Activated CD8-positive, alpha-beta memory T cell treated with anti-CD3 and anti-CD28 coated beads for 4 hours (primary cell): ENCODE measurements at regions not wholly inside any gene's neighbourhood (a gene's known extent, or its start where the extent isn't known, plus 50 kb on each side); places are given as distances from the start of the nearest gene placed in this dataset.
A peak's percentile ranks its signal among the peaks of the same experiment; 100 is the strongest.
"Not testable (repeated sequence)": the region's sequence is repeated elsewhere in the genome, so short reads cannot be mapped to it uniquely, and the experiment has no call there.

Source experiments
- DNase-seq, 2 donors: peaks; one replicate each; pipeline ENCODE4 v3.0.0-alpha.2; 2020; ENCODE audit warnings: low read depth in 2 of 2

DNA sequence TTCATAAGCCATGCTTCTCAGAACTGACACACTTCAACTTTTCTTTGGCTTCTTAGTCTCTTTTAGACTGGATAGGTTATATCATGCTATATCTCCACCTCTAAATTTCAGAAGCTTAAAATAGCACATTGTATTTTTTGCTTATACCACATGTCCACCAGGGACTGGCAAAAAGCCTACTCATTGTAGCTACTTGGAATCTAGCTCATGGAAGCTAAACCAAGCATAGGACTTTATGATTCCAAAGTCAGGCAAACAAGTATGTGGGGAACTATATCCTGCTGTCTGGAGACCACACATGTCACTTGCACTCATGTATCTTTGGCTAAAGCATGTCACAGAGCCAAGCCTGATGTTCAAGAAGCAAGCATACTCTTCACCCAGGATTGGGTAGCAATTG lies 245.0 kb upstream of the RASGRP1 start:
- no peak for DNase-seq

DNA sequence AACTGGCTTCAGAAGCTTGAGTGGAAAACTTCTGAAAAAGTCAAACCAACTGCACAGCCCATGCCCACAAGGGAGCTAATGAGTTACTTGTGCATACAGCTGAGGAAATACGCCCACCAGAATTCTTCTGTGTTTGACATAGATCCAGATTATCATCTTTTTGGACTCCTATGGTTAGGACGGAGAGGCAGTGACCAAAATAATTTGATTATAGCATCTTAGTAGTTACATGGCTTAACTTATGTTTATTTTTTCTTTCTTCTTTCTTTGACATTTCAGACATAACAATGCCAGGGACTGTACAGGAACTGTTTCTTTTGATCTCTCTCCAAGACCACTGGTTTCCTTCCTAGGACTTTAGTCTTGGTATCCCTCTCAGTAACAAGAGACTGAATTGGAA lies 246.1 kb upstream of the RASGRP1 start:
- DNase-seq: no peak

DNA sequence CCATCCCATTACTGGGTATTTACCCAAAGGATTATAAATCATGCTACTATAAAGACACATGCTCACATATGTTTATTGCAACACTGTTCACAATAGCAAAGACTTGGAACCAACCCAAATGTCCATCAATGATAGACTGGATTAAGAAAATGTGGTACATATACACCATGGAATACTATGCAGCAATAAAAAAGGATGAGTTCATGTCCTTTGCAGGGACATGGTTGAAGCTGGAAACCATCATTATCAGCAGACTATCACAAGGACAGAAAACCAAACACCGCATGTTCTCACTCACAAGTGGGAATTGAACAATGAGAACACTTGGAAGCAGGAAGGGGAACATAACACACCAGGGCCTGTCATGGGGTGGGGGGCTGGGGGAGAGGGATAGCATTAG lies 249.6 kb upstream of the RASGRP1 start:
- DNase-seq: not testable (repeated sequence)

DNA sequence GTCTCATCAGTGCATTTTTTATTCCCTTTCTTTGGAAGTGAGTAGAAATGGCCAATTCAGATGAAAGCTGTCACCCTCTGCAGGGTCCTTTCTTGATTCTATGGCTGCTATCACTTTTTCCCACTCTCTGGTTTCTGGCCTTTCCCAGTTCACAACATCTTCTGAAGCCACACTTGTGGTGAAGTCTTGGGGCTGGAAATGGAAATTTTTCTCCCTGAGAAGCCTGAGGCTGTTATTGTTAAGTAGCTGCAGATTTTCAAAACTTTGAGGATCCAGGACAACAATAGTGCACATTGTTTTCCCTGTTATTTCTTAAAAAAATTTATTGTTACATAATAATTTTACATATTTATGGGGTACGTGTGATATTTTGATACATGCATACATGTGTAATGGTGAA lies 250.3 kb upstream of the RASGRP1 start:
- DNase-seq: no peak

DNA sequence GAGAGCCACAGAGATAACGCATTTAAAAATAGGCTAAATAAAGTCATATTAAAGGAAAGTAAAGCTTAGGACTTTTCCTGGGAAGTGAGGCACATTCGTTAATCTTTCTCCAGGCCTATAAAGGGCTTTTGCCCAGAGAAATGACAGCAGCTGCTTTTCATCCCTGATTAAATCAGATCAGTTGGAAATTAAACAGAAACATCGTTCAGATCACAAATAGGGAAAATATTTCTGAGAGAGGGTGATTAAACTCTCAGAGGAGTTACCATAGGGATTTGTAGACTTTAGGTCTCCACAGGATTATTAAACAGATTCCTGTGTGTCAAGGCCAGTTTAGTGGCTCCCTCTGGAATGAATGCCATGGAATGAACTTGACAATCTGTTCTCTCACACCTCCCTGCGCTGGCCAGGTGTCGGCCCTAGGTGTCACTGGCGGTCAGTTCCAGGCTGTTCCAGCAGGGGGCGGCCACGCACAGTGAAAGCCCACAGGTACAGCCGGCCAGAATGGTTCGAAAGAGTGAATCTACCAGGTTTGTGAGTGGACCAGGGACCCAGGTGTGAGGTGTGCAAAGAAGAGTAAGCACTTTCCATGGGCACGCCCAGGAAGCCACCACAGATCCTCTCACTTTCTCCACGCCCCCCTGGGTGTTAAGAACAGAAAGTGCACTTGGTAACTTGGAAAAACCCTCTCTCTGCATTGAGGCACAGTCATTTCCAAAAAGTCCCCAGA lies 253.0 kb upstream of the RASGRP1 start:
- peak; percentile 46 to 56 for DNase-seq

DNA sequence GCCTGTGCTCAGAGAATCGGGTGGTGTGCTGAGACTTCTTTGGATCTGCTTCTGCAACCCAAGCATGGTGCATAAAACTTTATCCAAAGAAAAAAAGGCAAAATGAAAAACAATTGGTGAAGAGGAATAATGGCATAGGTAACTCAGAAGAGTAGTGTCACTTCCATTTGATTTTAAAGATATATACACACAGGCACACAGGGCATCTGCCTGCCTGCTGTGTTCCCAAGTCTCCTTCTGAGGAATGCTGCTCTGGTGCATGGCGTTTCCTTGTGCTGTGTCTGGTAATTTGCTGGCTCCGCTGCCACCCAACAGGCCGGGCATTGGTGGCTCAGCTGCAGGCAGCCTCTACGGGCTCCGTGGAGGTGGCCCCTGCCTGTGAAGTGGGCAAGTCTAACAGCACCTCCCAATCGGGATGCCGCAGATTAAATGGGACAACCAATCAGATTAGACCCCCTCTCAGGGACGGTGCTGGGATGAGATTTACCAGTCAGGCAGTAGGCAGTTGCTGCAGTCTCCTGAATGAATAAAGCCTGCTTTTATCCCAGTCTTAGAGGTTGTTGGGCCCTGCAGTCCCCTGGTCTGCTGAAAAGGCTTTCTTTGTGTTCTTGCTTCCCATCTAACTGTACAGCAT lies 253.7 kb upstream of the RASGRP1 start:
- no peak for DNase-seq

DNA sequence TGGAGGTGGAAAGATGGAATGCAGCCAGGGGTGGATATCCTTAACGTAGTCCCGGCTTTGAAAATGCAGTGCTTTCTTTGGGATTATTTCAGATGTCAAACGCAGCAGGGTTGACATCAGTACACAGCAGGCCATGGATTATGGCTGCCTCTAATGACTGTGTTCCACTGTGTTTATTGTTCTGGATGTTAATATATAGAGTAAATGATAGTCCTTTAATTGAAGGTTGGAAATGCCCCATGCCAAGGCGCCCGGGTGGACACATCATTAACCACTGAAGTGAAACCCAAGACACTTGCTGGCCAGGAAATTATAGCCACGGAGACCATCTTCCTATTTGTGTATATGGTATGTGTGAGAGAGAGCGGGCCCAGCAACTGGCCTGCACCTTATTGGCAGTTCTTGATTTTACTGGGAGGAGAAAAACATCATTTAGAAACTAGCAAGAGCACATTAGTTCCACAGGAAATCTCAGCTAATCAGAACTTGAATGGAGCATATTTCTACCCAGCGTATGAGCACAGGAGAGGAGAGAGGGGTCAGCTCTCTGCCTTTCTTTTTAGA lies 254.9 kb upstream of the RASGRP1 start:
- DNase-seq: no peak

DNA sequence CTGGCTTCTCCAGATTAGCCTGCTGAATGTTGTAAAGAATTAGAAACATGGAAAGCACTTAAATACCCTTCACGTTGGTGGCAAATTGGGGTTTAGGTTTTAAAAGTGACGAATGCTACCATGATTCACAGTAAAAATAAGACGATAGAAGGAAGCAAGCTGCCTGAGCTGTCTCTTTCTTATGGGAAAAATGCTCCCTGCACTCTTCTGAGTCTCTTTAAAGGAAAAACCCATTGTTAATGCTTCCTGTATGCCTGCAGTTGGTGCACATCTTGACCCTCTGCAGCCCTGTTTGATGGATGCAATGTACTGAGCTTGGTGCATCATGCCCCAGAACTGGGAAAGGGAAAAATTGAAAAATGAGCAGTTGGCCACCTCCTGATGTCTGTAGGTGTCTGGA lies 258.6 kb upstream of the RASGRP1 start:
- DNase-seq: no peak

DNA sequence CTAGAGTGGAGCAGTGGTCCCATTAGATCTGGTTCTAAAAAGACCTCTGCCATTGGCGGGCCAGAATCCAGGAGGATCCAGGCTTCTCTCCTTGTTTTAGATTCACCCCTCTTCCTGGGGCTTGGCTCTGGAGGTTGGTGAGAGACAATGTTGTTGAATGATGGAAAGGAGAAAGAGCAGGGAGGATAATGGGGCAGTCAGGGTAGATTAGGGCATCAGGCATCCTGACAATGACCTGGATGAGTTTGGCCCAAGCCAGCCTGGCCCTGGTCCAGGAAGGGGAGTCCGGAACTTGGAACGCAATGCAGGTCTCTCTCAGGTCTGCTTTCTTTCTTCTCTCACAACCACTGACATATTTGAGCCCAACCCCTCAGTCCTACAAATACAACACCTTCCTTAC lies 260.1 kb upstream of the RASGRP1 start:
- DNase-seq: no peak

DNA sequence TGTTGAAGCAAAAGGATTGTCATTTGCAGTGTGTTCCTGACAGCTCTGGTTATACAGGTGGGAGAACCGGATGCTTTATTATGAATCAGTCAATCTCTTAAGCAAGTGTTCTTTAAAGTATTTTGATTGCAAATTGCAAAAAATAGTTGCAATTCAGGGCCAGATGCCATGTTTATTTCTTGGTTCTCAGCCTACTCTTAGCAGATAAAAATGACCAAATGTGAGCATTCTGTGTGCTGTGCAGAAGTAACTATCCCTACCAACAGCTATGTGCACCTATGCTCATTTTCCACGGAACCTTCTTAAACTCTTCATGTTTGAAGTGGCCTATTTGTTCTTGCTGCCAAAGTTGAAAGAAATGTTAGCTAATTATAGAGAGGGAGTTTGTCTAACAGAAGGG lies 262.3 kb upstream of the RASGRP1 start:
- DNase-seq: no peak

DNA sequence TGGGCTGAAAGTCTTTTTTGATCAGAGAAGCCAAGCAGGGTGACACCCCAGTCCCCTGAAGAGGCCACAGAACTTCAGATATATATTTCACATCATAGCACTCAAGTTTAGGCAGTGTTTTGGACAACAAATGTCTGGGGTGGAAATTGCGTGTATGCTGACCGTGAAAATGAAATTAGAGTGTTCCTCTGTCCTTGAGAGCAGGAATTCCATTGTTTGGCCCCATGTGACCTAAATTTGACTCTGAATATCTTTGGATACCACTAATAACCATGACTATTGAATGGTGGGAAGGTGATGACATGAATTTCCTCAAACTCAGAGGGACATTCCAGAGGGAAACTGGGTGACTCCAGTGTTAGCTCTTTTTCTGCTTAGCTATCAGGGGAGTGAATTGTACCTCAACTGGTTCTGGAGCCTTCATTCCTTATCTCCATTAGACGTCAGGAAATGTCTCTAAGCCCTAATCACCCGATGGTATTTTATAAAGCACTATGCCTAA lies 263.5 kb upstream of the RASGRP1 start:
- DNase-seq: no peak

DNA sequence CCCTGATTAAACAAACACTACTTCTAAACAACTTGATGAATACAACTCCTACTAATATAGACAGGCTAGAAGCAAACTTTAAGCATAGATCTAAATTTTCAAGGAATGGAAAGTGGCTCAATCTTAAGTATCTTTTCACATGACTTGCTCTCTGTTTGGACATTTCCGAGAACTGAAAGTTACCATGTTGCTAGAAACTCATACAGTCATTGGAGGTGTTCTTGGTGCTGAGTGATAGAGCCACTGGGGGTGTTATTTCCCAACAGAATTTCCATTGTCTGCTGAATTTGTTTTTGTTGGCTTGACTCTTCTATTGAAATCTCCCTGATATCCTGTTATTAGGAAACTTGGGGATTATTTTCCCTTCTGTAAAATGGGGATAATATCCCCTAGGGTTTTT lies 264.5 kb upstream of the RASGRP1 start:
- no peak for DNase-seq

DNA sequence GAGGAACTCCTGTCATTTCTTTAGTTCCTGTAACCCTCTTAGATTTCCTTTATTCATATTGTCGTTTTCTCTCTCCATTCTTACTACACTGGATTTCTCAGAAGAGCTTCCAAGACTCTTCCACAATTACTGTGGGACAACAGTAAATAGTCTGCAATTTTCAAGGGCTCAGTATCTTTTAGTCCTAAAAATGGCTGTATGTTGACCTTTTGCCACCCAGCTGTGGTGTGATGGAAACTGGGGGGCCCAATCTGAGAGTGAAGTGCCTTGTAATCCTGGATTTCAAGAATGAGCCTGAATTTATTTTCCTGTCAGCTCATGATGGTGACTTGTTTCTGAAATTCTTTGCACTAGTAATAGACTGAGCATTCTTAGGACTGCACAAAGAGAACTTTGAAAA lies 277.6 kb upstream of the RASGRP1 start:
- no peak for DNase-seq

DNA sequence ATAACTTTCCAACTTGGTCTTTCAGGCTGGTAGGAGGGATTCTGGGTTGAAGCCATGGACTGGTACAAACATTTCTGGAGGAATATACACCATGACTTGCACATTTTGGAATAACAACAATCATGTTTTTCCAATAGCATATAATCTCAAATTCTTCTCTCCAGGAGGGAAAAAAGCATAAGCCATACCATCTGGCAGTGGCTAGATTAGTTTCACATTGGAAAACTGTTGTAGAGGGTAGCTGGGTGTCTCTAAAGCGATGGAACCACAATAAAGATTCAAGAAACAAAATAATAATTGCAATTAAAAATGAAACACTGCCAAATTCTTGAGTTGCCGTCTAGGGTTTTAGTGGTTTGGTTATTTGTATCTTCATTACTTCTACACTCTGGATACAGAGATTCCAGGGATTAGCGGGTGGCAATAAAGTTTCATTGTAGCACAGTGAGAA lies 278.5 kb upstream of the RASGRP1 start:
- no peak for DNase-seq

DNA sequence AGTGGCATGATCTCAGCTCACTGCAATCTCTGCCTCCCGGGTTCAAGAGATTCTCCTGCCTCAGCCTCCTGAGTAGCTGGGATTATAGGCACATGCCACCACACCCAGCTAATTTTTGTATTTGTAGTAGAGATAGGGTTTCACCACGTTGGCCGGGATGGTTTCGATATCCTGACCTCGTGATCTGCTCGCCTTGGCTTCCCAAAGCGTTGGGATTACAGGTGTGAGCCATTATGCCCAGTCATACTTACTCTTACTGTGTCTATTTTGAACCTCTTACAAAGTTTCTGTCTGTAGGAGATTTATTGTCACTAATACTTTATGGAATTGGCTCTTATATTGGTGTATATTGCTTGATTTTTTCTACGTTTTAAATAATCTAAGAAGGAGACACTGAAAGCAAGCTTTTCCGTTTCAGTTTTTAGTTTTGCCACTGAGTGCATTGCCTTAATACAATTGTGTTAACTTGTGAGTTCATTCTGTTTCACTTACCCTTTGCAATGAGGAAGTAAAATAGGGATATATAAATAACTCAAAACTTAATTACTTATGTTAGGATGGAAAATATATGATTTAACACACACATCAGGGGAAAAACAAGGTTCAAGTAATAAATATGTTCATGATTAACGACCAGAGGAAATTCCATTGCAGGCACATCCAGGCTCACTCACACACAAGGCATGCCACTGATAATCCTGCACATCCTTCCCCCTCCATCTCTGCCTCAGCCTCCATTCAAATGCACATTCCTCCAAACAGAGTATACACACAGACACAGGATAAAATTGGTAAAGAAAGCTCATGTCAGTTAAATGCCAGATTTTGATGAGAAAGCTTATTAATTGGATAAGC lies 279.3 kb upstream of the RASGRP1 start:
- no peak for DNase-seq

DNA sequence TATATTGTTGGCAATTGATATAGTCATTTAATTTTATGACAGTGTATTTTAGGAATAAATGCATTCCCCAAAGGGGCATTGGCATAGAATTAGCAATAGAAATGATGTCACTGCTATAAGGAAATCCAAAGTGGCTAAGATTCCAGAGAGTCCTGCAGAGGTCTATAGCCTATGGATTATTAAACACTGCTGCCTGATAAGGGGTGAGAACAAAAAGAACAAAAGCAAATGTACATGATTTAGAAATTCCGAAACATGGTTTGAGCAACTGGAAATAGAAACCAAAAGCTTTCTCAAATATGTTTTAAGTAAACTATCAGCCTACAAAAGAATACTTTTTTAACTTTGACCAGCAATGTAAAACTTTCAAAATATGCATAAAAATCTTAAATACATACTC lies 280.1 kb upstream of the RASGRP1 start:
- DNase-seq: no peak

DNA sequence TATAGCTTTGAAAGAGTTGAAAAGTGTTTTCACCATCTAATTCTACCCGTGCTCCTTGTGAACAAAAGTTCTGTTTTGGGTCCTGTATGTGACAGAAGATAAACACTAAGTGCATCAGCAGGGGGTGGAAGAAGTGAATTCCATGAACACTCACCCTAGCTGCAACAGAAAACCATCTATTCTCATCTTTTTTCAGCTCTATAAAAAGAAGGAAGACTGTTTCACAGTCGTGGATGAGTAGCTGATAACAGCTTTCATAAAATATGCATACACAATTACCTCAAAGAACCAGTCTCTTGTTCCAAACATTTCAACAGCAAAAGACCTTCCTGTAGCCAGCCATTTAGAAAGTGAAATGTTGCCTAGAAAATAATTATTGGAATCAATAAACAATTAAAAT lies 281.7 kb upstream of the RASGRP1 start:
- no peak for DNase-seq

DNA sequence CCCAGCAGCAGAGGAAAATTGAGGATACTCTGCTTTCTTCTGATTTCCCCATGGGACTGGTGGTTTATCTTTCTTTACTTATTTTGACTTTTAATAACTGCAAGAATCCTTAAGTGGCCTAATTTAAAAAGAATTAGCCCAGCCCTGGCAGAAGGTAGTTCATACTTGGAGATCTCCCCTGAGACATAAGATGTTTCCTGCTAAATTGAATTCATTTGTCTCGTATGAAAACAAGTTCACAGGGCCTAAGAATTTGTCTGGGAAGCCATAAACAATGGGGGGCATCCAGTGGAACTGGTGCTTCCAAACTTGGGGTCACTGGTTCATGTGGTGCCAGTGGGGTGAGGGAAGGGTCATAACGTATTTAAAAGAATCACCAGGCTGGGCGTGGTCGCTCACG lies 283.1 kb upstream of the RASGRP1 start:
- no peak for DNase-seq

DNA sequence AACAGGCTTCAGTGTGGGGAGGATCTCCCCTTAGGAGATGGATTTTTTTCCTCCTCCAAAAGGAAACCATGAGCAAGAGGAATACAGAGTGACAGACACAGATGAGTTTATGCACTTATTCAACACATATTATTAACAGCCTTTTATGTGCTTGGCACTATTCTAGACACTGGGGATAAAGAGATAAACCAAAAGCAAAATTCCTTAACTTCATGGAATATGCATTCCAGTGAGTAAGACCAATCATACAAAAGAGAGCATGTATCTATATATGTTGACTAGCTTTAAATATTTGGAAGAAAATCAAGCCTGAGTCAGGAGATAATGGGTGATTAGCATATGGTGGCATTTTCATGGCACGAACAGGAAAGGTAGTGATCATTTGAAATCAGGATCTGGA lies 284.4 kb upstream of the RASGRP1 start:
- DNase-seq: no peak

DNA sequence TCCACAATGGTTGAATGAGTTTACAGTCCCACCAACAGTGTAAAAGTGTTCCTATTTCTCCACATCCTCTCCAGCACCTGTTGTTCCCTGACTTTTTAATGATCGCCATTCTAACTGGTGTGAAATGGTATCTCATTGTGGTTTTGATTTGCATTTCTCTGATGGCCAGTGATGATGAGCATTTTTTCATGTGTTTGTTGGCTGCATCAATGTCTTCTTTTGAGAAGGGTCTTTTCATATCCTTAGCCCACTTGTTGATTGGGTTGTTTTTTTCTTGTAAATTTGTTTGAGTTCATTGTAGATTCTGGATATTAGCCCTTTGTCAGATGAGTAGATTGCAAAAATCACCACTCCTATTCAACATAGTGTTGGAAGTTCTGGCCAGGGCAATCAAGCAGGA lies 287.6 kb upstream of the RASGRP1 start:
- not testable (repeated sequence) for DNase-seq

DNA sequence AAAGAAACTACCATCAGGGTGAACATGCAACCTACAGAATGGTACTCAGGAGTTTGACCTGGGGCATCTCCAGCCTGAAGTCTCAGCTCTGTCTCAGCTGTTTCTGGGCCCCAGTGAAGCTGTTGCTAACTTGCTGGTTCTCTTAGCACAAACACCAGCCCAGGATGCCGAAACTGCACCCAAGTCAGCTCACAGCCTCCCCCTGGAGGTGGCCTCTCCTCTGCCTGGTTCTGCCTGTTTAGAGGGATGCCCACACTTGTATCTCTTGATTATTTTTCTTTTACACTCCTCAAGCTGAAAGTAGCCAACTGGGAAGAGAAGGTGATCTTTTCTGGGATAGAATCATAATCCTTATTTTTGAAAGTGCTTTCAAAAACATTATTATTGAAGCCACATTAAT lies 289.0 kb upstream of the RASGRP1 start:
- DNase-seq: no peak

DNA sequence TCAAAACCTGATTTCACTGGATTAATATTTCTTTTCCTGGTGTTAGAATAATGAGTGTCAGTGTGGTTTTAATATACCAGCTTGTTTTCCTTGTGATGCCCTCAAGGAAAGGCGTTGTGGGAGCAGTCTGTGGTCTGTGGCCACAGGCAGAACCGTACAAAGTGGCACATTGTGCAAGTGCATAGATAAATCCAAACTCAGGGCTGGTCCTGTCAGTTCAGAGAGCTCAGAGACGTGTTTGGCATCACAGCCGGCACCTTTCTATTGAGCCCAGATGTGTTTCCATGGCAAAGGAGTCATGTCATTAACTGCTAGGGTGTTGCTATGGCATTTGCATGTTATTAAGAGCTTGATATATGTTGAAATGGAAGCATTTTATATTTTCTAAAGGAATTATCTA lies 289.9 kb upstream of the RASGRP1 start:
- DNase-seq: no peak
